Esophagus muscularis mucosa (tissue), 4 donors: ENCODE measurements at regions not wholly inside any gene's neighbourhood (a gene's known extent, or its start where the extent isn't known, plus 50 kb on each side); places are given as distances from the start of the nearest gene placed in this dataset.

Experiments used
- DNase-seq: peaks from one replicate; pipeline ENCODE4 v3.0.0-alpha.2; 2017; ENCODE audit errors: extremely low spot score
- H3K27ac ChIP-seq, 4 donors: fragments of 200-600 bp; sonication (generic); replicated peaks in 1 of 4; 1 replicate in 3 of 4; 2 replicates in 1 of 4; pipeline ENCODE4 v1.5.1; 2016 to 2019; ENCODE audit warnings: mild to moderate bottlenecking in 1 of 4
- H3K27me3 ChIP-seq, 4 donors: fragments of 200-600 bp; sonication (generic); one replicate each; pipeline versions ENCODE4 v1.5.1 to v1.6.0; 2016 to 2019
- H3K36me3 ChIP-seq, 4 donors: fragments of 200-600 bp; sonication (generic); one replicate each; pipeline ENCODE4 v1.5.1; 2016 to 2019
- H3K4me1 ChIP-seq, 4 donors: fragments of 200-600 bp; sonication (generic); one replicate each; pipeline ENCODE4 v1.5.1; 2016 to 2019
- H3K4me3 ChIP-seq, 4 donors: fragments of 200-600 bp; sonication (generic); 1 replicate in 2 of 4; 2 replicates in 2 of 4; pipeline ENCODE4 v1.5.1; 2016 to 2019; ENCODE audit warnings: mild to moderate bottlenecking in 4 of 4, moderate library complexity in 1 of 4
- H3K9me3 ChIP-seq, 4 donors: fragments of 200-600 bp; sonication (generic); 1 replicate in 3 of 4; 2 replicates in 1 of 4; pipeline ENCODE4 v1.5.1; 2016 to 2019
- EP300 ChIP-seq: sonication (generic); formaldehyde crosslinking; IDR thresholded peaks from one replicate; pipeline ENCODE4 v1.6.1; 2017; ENCODE audit warnings: antibody characterized with exemption
- POLR2A ChIP-seq: fragments of 450-650 bp; IDR thresholded peaks from one replicate; pipeline ENCODE4 v1.6.1; 2017; ENCODE audit warnings: antibody characterized with exemption, moderate library complexity, mild to moderate bottlenecking, low read depth
- POLR2AphosphoS5 ChIP-seq, 2 donors: sonication (generic); formaldehyde crosslinking; IDR thresholded peaks; one replicate each; pipeline ENCODE4 v1.6.1; 2017; ENCODE audit warnings: antibody characterized with exemption in 2 of 2
- WGBS: methylation state at CpG from one replicate; pipeline ENCODE4 v1.1.5; 2018; 5-methylcytosine and 5-hydroxymethylcytosine counted together
- intact Hi-C: fragments of 100-400 bp; cut with DNase I; formaldehyde crosslinking; loops from one replicate; pipeline ENCODE4 v1.15.1; 2023
- TF ChIP-seq, protein P1 (sequence below), 3 experiments: fragments of 200-600 bp in 2 of 3; fragments of 450-650 bp in 1 of 3; sonication (generic) in 2 of 3; IDR thresholded peaks; one replicate each; pipeline ENCODE4 v1.5.1; 2017 to 2019; ENCODE audit warnings: antibody characterized with exemption in 3 of 3, mild to moderate bottlenecking in 2 of 3, moderate library complexity in 1 of 3

DNA sequence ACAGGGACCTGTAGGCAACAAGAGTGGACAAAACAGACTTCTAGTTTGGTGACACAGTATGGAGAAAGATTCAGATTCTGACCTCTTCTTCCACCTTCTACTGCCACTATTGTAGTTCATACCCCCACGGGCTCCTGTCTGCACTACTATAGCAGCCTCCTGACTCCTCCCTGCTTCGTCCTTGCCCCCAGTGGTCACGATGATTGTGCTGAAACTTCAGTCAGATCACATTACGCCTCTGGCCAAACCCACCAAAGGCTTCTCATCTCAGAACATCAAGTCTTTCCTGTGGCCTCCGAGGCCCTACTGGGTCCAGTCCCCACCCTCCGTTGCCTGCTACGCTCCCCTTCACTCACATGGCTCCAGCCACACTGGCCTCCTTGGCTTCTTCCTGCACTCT lies 147.6 kb downstream of the CYP26B1 start:
- no peak for DNase-seq
- Histone ChIP-seq H3K27ac (no peak overlapping the region), H3K36me3 (no peaks in the 10 kb centered on the region), H3K9me3 (no peaks in the 10 kb centered on the region), H3K4me3 (no peak overlapping the region), H3K27me3 (peaks cover 0 to 6% (median 2%) of the 10 kb centered on the region in 4 donors), H3K4me1 (no peaks in the 10 kb centered on the region)
- TF ChIP-seq POLR2AphosphoS5 (IDR thresholded peaks at IDR 0.05) (no peak), EP300 (no peak), POLR2A (no peak)
- TF ChIP-seq, protein P1, sequence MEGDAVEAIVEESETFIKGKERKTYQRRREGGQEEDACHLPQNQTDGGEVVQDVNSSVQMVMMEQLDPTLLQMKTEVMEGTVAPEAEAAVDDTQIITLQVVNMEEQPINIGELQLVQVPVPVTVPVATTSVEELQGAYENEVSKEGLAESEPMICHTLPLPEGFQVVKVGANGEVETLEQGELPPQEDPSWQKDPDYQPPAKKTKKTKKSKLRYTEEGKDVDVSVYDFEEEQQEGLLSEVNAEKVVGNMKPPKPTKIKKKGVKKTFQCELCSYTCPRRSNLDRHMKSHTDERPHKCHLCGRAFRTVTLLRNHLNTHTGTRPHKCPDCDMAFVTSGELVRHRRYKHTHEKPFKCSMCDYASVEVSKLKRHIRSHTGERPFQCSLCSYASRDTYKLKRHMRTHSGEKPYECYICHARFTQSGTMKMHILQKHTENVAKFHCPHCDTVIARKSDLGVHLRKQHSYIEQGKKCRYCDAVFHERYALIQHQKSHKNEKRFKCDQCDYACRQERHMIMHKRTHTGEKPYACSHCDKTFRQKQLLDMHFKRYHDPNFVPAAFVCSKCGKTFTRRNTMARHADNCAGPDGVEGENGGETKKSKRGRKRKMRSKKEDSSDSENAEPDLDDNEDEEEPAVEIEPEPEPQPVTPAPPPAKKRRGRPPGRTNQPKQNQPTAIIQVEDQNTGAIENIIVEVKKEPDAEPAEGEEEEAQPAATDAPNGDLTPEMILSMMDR (IDR thresholded peaks at IDR 0.05), result no peak
- WGBS, result 66% methylated on average over 7 of the region's 7 CpGs
- intact Hi-C loops, result no loop called here

DNA sequence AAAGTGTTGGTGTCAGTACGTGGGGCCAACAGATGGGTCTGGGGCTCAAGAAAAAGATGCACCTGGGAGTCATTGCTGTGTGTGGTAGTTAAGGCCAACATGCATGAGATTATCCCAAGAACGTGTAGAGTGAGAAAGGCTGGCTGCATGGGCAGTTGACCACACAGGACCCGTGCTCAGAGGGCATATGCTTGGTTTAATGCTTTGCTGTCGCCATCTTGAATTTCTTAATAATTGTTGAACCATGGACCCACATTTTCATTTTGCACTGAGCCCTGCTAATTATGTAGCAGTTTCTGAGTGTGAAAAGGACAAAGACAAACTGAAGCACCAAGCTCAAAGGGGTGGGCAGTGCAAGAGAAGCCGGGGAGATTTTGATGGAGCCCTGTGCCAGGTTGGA lies 148.1 kb downstream of the CYP26B1 start:
- WGBS, result 85% methylated on average over 5 of the region's 5 CpGs

DNA sequence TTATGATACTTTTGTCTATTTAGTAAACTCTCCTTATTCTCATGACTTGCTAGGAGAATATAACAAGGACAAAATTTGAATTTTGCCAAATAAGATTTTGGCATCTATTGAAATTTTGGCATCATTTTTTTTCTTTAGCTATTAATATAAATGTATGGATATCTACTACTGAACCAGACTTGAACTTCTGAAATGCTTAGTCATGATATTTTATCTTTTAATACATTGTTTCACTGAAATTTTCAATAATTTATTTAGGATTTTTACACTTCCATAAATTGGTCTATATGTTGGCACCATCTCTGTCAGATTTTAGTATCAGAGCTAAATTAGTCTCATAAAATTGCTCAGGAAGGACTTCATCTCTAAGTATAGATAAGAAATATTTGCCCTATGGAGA lies 149.8 kb downstream of the CYP26B1 start:
- no peaks in the 10 kb centered on the region for H3K36me3 ChIP-seq
- intact Hi-C loops, result loop anchor here (10.0 kb wide), 1 partner anchor 193 kb away; no protein-coding TSS in a partner anchor

More for the DNA sequence above, 148.1 kb downstream of the CYP26B1 start:
- no peaks in the 10 kb centered on the region for H3K36me3 ChIP-seq
- no peak overlapping the region for H3K4me3 ChIP-seq
- TF ChIP-seq POLR2A (no peak), EP300 (no peak), POLR2AphosphoS5 (IDR thresholded peaks at IDR 0.05) (no peak)
- TF ChIP-seq, protein P1 (IDR thresholded peaks at IDR 0.05), result no peak
- H3K27me3 ChIP-seq, result peaks cover 0 to 6% (median 2%) of the 10 kb centered on the region in 4 donors
- H3K9me3 ChIP-seq, result no peaks in the 10 kb centered on the region
- intact Hi-C loops, result loop anchor here (10.0 kb wide), 1 partner anchor 195 kb away; no protein-coding TSS in a partner anchor
- no peaks in the 10 kb centered on the region for H3K4me1 ChIP-seq
- peak; percentile 79 for DNase-seq
- no peak overlapping the region for H3K27ac ChIP-seq

DNA sequence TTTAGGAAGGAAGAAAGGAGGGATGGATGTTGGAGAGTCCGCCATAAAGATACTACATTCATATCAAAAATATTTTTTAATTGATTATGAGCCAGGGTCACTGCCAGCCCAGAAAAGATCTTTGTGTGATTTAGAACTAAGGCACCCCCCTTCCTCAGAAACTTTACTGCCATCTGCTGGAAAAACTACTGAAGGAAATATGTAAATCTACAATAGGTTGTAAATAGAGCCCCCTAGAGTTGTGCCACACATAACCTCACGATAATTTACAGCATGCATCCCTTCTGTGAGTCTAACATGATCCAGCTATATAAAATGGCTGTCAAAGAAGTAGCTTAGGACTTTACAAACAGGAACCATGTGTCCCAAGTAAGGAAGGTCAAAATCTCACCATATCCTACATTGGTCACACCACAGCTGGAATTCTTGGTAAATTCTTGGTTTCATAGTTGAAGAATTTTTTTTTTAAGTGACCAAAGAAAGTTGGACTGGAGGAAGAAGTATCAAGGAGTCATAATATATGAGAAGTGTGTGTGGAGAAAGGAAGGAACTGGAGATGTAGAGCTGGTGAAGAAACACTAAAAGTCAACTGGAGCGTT lies 152.5 kb downstream of the CYP26B1 start:
- no peak overlapping the region for H3K27ac ChIP-seq
- intact Hi-C loops, result loop anchor here (10.0 kb wide), 1 partner anchor 190 kb away; no protein-coding TSS in a partner anchor
- H3K9me3 ChIP-seq, result no peaks in the 10 kb centered on the region
- 79% methylated on average over 3 of the region's 3 CpGs for WGBS
- peaks cover 0 to 3% (median under 1%) of the 10 kb centered on the region in 4 donors for H3K27me3 ChIP-seq
- no peaks in the 10 kb centered on the region for H3K36me3 ChIP-seq
- no peaks in the 10 kb centered on the region for H3K4me1 ChIP-seq
- no peak for DNase-seq
- TF ChIP-seq POLR2AphosphoS5 (IDR thresholded peaks at IDR 0.05), result no peak
- TF ChIP-seq, protein P1 (IDR thresholded peaks at IDR 0.05), result peak in 2 of 3 experiments; percentile 16 to 23
- no peak overlapping the region for H3K4me3 ChIP-seq

More for the DNA sequence above, 149.8 kb downstream of the CYP26B1 start:
- Histone ChIP-seq H3K27ac (no peak overlapping the region), H3K4me1 (no peaks in the 10 kb centered on the region), H3K9me3 (no peaks in the 10 kb centered on the region), H3K27me3 (peaks cover 0 to 6% (median 2%) of the 10 kb centered on the region in 4 donors), H3K4me3 (no peak overlapping the region)
- TF ChIP-seq EP300 (no peak), POLR2A (no peak), POLR2AphosphoS5 (IDR thresholded peaks at IDR 0.05) (no peak)
- TF ChIP-seq, protein P1 (IDR thresholded peaks at IDR 0.05), result no peak
- DNase-seq, result no peak

DNA sequence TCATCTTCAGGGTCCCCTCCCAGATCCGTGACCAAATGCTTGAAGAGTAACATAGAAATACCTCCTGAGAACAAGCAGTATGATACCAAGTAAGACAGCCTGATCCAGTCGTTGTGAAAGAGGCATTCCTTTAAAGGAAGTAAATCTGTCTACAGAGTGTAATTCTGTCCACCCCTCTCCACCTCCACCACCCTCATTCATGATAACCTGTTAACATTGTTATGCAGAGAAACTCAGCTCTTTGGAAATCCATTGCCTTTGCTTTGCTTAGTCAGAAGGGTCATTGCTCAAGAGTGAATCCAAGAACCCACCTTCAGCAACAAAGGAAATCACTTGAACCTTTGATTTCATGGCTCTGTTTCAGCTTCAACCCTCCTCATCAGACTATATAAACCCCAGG lies 155.6 kb downstream of the CYP26B1 start:
- Histone ChIP-seq H3K36me3 (no peaks in the 10 kb centered on the region), H3K9me3 (no peaks in the 10 kb centered on the region), H3K4me3 (no peak overlapping the region), H3K4me1 (no peaks in the 10 kb centered on the region), H3K27ac (no peak overlapping the region), H3K27me3 (no peaks in the 10 kb centered on the region)
- intact Hi-C loops, result loop anchor here (10.0 kb wide), 1 partner anchor 187 kb away; no protein-coding TSS in a partner anchor
- WGBS, result 73% methylated on average over 2 of the region's 2 CpGs
- no peak for DNase-seq
- TF ChIP-seq EP300 (no peak), POLR2A (no peak), POLR2AphosphoS5 (IDR thresholded peaks at IDR 0.05) (no peak)
- TF ChIP-seq, protein P1 (IDR thresholded peaks at IDR 0.05), result no peak
